DND-41 (cell line): ENCODE measurements at regions not wholly inside any gene's neighbourhood (a gene's known extent, or its start where the extent isn't known, plus 50 kb on each side); places are given as distances from the start of the nearest gene placed in this dataset.

Source experiments
- EZH2 ChIP-seq: IDR thresholded peaks from 3 replicates; pipeline ENCODE4 v1.6.1; 2012; ENCODE audit warnings: borderline replicate concordance, low read depth, mild to moderate bottlenecking, moderate library complexity, low read length, inconsistent platforms; ENCODE audit not compliant: severe bottlenecking
- TF ChIP-seq, protein P1 (sequence below): IDR thresholded peaks from 2 replicates; pipeline ENCODE4 v1.5.1; 2012; ENCODE audit warnings: borderline replicate concordance, low read length, moderate library complexity, mild to moderate bottlenecking; ENCODE audit not compliant: poor library complexity, severe bottlenecking; ENCODE audit errors: extremely low read depth

- TF ChIP-seq, protein P1, sequence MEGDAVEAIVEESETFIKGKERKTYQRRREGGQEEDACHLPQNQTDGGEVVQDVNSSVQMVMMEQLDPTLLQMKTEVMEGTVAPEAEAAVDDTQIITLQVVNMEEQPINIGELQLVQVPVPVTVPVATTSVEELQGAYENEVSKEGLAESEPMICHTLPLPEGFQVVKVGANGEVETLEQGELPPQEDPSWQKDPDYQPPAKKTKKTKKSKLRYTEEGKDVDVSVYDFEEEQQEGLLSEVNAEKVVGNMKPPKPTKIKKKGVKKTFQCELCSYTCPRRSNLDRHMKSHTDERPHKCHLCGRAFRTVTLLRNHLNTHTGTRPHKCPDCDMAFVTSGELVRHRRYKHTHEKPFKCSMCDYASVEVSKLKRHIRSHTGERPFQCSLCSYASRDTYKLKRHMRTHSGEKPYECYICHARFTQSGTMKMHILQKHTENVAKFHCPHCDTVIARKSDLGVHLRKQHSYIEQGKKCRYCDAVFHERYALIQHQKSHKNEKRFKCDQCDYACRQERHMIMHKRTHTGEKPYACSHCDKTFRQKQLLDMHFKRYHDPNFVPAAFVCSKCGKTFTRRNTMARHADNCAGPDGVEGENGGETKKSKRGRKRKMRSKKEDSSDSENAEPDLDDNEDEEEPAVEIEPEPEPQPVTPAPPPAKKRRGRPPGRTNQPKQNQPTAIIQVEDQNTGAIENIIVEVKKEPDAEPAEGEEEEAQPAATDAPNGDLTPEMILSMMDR = no peak
- TF ChIP-seq EZH2 = no peak
These were observed 63.6 kb upstream of the ERRFI1 start for GRCh38 chr1:8089535-8090228.
